GM12892 (cell line): ENCODE measurements at regions not wholly inside any gene's neighbourhood (a gene's known extent, or its start where the extent isn't known, plus 50 kb on each side); places are given as distances from the start of the nearest gene placed in this dataset.

Experiments used
- POLR2A ChIP-seq: IDR thresholded peaks from 2 replicates; pipeline ENCODE4 v1.6.1; 2011; ENCODE audit warnings: low read depth, low read length, control low read depth
- POLR2AphosphoS5 ChIP-seq: IDR thresholded peaks from 2 replicates; pipeline ENCODE4 v1.6.1; 2011; ENCODE audit warnings: low read depth, low read length, control low read depth
- TAF1 ChIP-seq: IDR thresholded peaks from 2 replicates; pipeline ENCODE4 v1.6.1; 2011; ENCODE audit warnings: low read depth, mild to moderate bottlenecking, control low read depth, low read length, borderline replicate concordance

DNA sequence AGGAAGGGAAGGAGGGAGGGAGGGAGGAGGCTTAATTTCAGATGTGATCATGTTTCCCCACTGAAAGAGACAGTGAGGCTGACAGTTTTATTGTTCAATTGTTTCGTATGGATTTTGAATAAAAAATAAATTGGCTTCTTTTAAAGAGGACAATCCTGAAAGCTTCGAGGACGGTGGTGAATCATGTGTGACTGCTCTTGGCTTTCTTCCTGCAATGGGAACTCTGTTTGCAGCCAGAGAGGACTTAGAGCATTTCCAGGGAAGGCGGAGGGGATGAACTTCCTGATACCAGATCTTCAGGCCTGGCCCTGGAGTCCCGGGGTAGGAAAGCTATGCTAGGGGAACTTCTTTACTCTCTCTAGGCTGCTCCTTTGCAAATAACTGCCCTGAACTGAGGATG, 72.8 kb upstream of the C16orf82 start:
- TF ChIP-seq POLR2A (no peak), POLR2AphosphoS5 (no peak), TAF1 (no peak)
